OCI-LY1 (cell line): ENCODE measurements at regions not wholly inside any gene's neighbourhood (a gene's known extent, or its start where the extent isn't known, plus 50 kb on each side); places are given as distances from the start of the nearest gene placed in this dataset.

ENCODE experiments used
- H2AFZ ChIP-seq: fragments of 200-600 bp; sonication (generic), shearing (Covaris generic); 2 replicates; pipeline ENCODE4 v1.6.0; 2014; ENCODE audit warnings: antibody characterized with exemption, mild to moderate bottlenecking, low read length
- H3F3A ChIP-seq: fragments of 200-600 bp; sonication (generic), shearing (Covaris generic); 2 replicates; pipeline ENCODE4 v1.6.0; 2014; ENCODE audit warnings: mild to moderate bottlenecking, antibody characterized with exemption, low read length, moderate library complexity; ENCODE audit not compliant: insufficient read depth
- H3K27ac ChIP-seq: fragments of 200-600 bp; sonication (generic); 2 replicates; pipeline ENCODE4 v1.5.1; 2014; ENCODE audit warnings: low read length, mixed run types, mild to moderate bottlenecking, low read depth; ENCODE audit not compliant: poor library complexity, severe bottlenecking
- H3K27me3 ChIP-seq: fragments of 200-600 bp; sonication (generic); 2 replicates; pipeline ENCODE4 v1.6.0; 2014; ENCODE audit warnings: antibody characterized with exemption, mild to moderate bottlenecking, low read length, moderate library complexity; ENCODE audit not compliant: insufficient read depth
- H3K36me3 ChIP-seq: fragments of 200-600 bp; sonication (generic); 2 replicates; pipeline ENCODE4 v1.6.1; 2014; ENCODE audit warnings: mild to moderate bottlenecking, antibody characterized with exemption, low read length, moderate library complexity, mixed read lengths; ENCODE audit not compliant: insufficient read depth
- H3K4me1 ChIP-seq: fragments of 200-600 bp; sonication (generic); 2 replicates; pipeline ENCODE4 v1.5.1; 2014; ENCODE audit warnings: mild to moderate bottlenecking, low read length, moderate library complexity; ENCODE audit not compliant: insufficient read depth, severe bottlenecking
- H3K4me2 ChIP-seq: fragments of 200-600 bp; sonication (generic), shearing (Covaris generic); 2 replicates; pipeline ENCODE4 v1.6.1; 2014; ENCODE audit warnings: low read length
- H3K4me3 ChIP-seq: fragments of 200-600 bp; sonication (generic); 2 replicates; pipeline ENCODE4 v1.5.1; 2014; ENCODE audit warnings: low read length, low read depth, mild to moderate bottlenecking, mixed read lengths; ENCODE audit not compliant: poor library complexity, severe bottlenecking
- H3K79me2 ChIP-seq: fragments of 200-600 bp; shearing (Covaris generic); 2 replicates; pipeline ENCODE4 v1.6.1; 2016; ENCODE audit warnings: mixed run types, low read length, mixed read lengths; ENCODE audit not compliant: insufficient read depth
- H3K9ac ChIP-seq: fragments of 200-600 bp; sonication (generic), shearing (Covaris generic); 2 replicates; pipeline ENCODE4 v1.6.1; 2014; ENCODE audit warnings: mild to moderate bottlenecking, low read length, mixed read lengths
- H3K9me2 ChIP-seq: fragments of 200-600 bp; sonication (generic), shearing (Covaris generic); 2 replicates; pipeline ENCODE4 v1.6.1; 2014; ENCODE audit warnings: low read depth, mild to moderate bottlenecking, low read length, mixed read lengths
- H3K9me3 ChIP-seq: fragments of 200-600 bp; shearing (Covaris generic); 2 replicates; pipeline ENCODE4 v1.6.1; 2014; ENCODE audit warnings: low read length, mixed read lengths
- H4K20me1 ChIP-seq: fragments of 200-600 bp; sonication (generic), shearing (Covaris generic); 2 replicates; pipeline ENCODE4 v1.6.0; 2016; ENCODE audit warnings: mild to moderate bottlenecking, low read length; ENCODE audit not compliant: insufficient read depth
- EZH2 ChIP-seq: fragments of 200-600 bp; sonication (generic), shearing (Covaris generic); IDR thresholded peaks from 2 replicates; pipeline ENCODE4 v1.8.0; 2017; ENCODE audit warnings: borderline replicate concordance, mixed run types, mild to moderate bottlenecking, antibody characterized with exemption, low read length, moderate library complexity, mixed read lengths
- TF ChIP-seq, protein P1 (sequence below): fragments of 200-600 bp; sonication (generic), shearing (Covaris generic); IDR thresholded peaks from 2 replicates; pipeline ENCODE4 v1.5.1; 2017; ENCODE audit warnings: mild to moderate bottlenecking, antibody characterized with exemption, low read length, moderate library complexity, mixed read lengths

GRCh38 chr5:155773680-155774079 lies 553.3 kb upstream of the SGCD start:
- no peak for TF ChIP-seq EZH2
- TF ChIP-seq, protein P1, sequence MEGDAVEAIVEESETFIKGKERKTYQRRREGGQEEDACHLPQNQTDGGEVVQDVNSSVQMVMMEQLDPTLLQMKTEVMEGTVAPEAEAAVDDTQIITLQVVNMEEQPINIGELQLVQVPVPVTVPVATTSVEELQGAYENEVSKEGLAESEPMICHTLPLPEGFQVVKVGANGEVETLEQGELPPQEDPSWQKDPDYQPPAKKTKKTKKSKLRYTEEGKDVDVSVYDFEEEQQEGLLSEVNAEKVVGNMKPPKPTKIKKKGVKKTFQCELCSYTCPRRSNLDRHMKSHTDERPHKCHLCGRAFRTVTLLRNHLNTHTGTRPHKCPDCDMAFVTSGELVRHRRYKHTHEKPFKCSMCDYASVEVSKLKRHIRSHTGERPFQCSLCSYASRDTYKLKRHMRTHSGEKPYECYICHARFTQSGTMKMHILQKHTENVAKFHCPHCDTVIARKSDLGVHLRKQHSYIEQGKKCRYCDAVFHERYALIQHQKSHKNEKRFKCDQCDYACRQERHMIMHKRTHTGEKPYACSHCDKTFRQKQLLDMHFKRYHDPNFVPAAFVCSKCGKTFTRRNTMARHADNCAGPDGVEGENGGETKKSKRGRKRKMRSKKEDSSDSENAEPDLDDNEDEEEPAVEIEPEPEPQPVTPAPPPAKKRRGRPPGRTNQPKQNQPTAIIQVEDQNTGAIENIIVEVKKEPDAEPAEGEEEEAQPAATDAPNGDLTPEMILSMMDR = no peak
- H3K36me3 ChIP-seq = no peaks in the 10 kb centered on the region
- H3K79me2 ChIP-seq = no peaks in the 10 kb centered on the region
- H3K9ac ChIP-seq = no peak overlapping the region
- no peak overlapping the region for H3K4me3 ChIP-seq
- no peak overlapping the region for H3K27ac ChIP-seq
- H4K20me1 ChIP-seq = no peaks in the 10 kb centered on the region
- no peaks in the 10 kb centered on the region for H3K4me1 ChIP-seq
- H2AFZ ChIP-seq = no peak overlapping the region
- H3K27me3 ChIP-seq = no peaks in the 10 kb centered on the region
- no peak overlapping the region for H3K4me2 ChIP-seq
- H3K9me3 ChIP-seq = no peaks in the 10 kb centered on the region
- no peaks in the 10 kb centered on the region for H3K9me2 ChIP-seq
- H3F3A ChIP-seq = no peaks in the 10 kb centered on the region

- Histone ChIP-seq H3K9me2 (no peaks in the 10 kb centered on the region), H3K79me2 (no peaks in the 10 kb centered on the region), H3K27me3 (no peaks in the 10 kb centered on the region), H4K20me1 (no peaks in the 10 kb centered on the region), H3K4me1 (no peaks in the 10 kb centered on the region), H3K27ac (no peak overlapping the region), H3K4me3 (no peak overlapping the region), H3K9me3 (no peaks in the 10 kb centered on the region), H3K36me3 (no peaks in the 10 kb centered on the region), H2AFZ (no peak overlapping the region), H3K4me2 (no peak overlapping the region), H3K9ac (no peak overlapping the region), H3F3A (no peaks in the 10 kb centered on the region)
- no peak for TF ChIP-seq EZH2
- TF ChIP-seq, protein P1 = no peak
Observed at GRCh38 chr5:155780260-155780659, 546.7 kb upstream of the SGCD start.

GRCh38 chr5:155783246-155783645 lies 543.7 kb upstream of the SGCD start:
- H3K27me3 ChIP-seq = no peaks in the 10 kb centered on the region
- H3K4me1 ChIP-seq = no peaks in the 10 kb centered on the region
- no peak overlapping the region for H3K9ac ChIP-seq
- no peaks in the 10 kb centered on the region for H3K9me3 ChIP-seq
- H3K79me2 ChIP-seq = no peaks in the 10 kb centered on the region
- H2AFZ ChIP-seq = no peak overlapping the region
- H3K36me3 ChIP-seq = no peaks in the 10 kb centered on the region
- no peaks in the 10 kb centered on the region for H3K9me2 ChIP-seq
- H3F3A ChIP-seq = no peaks in the 10 kb centered on the region
- no peak overlapping the region for H3K4me2 ChIP-seq
- TF ChIP-seq, protein P1 = no peak
- H4K20me1 ChIP-seq = no peaks in the 10 kb centered on the region
- no peak overlapping the region for H3K27ac ChIP-seq
- no peak overlapping the region for H3K4me3 ChIP-seq
